Lower leg skin (tissue), 4 donors: ENCODE measurements at regions not wholly inside any gene's neighbourhood (a gene's known extent, or its start where the extent isn't known, plus 50 kb on each side); places are given as distances from the start of the nearest gene placed in this dataset.

Experiments used
- DNase-seq, 2 donors: peaks; one replicate each; pipeline ENCODE4 v3.0.0-alpha.2; 2019; ENCODE audit warnings: low spot score in 2 of 2
- H3K4me3 ChIP-seq: fragments of 200-600 bp; sonication (generic); 2 replicates; pipeline ENCODE4 v1.5.1; 2017; ENCODE audit warnings: mild to moderate bottlenecking, low read depth; ENCODE audit not compliant: poor library complexity, severe bottlenecking
- POLR2A ChIP-seq, 2 donors: fragments of 450-650 bp; IDR thresholded peaks; one replicate each; pipeline ENCODE4 v1.6.1; 2016 to 2017; ENCODE audit warnings: antibody characterized with exemption in 2 of 2, mild to moderate bottlenecking in 1 of 2, moderate library complexity in 1 of 2
- WGBS, 2 donors: methylation state at CpG; one replicate each; pipeline ENCODE4 v1.1.5; 2018; 5-methylcytosine and 5-hydroxymethylcytosine counted together
- intact Hi-C: fragments of 100-400 bp; cut with DNase I; formaldehyde crosslinking; loops from one replicate; pipeline ENCODE4 v1.15.0; 2023; ENCODE audit warnings: low total_unique reads
- TF ChIP-seq, protein P1 (sequence below), 3 donors: fragments of 450-650 bp; IDR thresholded peaks; one replicate each; pipeline ENCODE4 v1.5.1; 2016; ENCODE audit warnings: antibody characterized with exemption in 3 of 3, mild to moderate bottlenecking in 3 of 3, moderate library complexity in 2 of 3

DNA sequence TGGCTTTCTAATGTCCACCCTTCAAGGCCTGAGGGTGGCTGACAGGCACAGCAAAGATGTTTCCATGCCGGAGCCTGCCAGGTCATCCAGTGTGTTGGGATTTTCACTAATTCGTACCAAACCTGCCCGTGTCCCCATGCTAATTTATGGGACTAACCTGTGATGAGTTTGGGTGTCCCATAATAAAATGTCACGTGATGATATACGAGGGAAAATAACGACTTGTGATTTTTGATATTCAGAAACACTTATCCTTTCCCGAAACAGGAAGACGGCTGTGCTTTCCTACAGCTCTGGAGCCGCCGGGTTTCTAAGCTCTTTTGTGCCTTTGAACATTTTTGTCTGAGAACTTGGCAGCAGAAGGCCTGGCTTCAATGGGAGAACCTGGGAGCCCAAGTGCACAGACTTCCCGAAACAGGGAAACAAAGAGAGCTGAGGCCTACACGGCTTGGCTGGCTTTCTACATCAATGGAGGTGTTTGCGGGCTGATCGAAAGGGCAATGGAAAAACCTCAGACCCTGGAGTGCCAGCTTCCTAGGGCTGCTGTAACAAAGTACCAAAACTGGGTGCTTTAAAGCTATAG, 171.9 kb upstream of the JARID2 start:
- DNase-seq = no peak
- intact Hi-C loops = no loop called here
- 91 to 94% methylated on average over 14 of the region's 14 CpGs for WGBS, 2 donors
- H3K4me3 ChIP-seq = no peak overlapping the region
- no peak for TF ChIP-seq POLR2A (IDR thresholded peaks at IDR 0.05)

DNA sequence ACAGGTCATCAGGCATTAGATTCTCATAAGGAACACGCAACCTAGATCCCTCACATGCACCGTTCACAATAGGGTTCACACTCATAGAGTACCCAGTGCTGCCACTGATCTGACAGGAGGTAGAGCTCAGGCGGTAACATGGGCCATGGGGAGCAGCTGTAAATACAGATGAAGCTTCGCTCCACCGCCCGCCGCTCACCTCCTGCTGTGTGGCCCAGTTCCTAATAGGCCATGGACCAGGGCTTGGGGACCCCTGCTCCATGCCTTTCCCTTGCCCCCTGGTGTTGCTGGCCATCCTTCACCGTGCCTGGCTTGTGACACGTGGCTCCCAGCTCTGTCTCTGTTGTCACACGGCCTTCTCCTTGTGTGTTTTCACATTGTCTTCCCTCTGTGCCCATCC, 171.1 kb upstream of the JARID2 start:
- WGBS, 2 donors = 97 to 99% methylated on average over 10 of the region's 10 CpGs
- no peak for DNase-seq
- TF ChIP-seq, protein P1, sequence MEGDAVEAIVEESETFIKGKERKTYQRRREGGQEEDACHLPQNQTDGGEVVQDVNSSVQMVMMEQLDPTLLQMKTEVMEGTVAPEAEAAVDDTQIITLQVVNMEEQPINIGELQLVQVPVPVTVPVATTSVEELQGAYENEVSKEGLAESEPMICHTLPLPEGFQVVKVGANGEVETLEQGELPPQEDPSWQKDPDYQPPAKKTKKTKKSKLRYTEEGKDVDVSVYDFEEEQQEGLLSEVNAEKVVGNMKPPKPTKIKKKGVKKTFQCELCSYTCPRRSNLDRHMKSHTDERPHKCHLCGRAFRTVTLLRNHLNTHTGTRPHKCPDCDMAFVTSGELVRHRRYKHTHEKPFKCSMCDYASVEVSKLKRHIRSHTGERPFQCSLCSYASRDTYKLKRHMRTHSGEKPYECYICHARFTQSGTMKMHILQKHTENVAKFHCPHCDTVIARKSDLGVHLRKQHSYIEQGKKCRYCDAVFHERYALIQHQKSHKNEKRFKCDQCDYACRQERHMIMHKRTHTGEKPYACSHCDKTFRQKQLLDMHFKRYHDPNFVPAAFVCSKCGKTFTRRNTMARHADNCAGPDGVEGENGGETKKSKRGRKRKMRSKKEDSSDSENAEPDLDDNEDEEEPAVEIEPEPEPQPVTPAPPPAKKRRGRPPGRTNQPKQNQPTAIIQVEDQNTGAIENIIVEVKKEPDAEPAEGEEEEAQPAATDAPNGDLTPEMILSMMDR (IDR thresholded peaks at IDR 0.05) = no peak
- no peak for TF ChIP-seq POLR2A (IDR thresholded peaks at IDR 0.05)
- no peak overlapping the region for H3K4me3 ChIP-seq
- intact Hi-C loops = no loop called here

DNA sequence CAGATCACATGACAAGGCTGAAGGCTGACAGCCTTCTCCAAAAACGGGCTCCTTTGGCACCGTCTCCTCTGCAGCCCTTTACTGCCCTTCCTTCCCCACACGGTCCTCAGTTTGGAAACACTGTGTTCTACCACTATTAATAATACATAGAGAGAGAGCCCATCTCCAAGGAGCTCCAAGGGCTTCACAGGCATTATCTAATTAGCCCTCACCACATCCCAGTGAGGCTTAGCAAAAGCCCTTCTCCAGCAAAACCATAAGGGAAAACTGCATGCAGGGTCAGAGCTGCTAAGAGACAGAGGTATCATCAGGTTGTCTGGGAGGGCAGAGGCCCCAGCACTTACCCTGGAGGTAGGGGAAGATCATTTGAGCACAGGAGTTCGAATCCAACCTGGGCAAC, 169.3 kb upstream of the JARID2 start:
- 76 to 81% methylated on average over 4 of the region's 4 CpGs for WGBS, 2 donors
- no peak overlapping the region for H3K4me3 ChIP-seq
- TF ChIP-seq, protein P1 (IDR thresholded peaks at IDR 0.05) = no peak
- no peak for TF ChIP-seq POLR2A (IDR thresholded peaks at IDR 0.05)
- no peak for DNase-seq
- intact Hi-C loops = no loop called here

DNA sequence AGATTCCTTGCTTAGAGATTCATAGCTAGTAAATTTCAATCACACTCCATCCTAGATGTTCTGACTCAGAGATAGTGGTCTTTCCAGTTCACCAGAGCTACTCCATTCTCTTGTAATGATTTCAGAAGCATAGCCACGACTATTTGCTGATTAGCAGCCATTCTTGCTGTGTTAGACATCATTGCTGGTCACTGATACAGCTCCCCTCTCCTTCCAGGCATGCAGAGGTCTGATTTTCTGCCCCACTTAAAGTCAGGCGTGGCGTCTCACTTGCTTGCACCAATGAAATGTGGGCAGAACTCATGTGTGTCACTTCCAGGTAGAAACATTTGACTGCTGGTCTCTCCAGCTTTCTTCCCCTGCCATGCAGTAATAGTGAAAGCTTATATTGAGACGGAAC, 168.9 kb upstream of the JARID2 start:
- intact Hi-C loops = no loop called here
- H3K4me3 ChIP-seq = no peak overlapping the region
- TF ChIP-seq, protein P1 (IDR thresholded peaks at IDR 0.05) = no peak
- TF ChIP-seq POLR2A (IDR thresholded peaks at IDR 0.05) = no peak
- 82 to 88% methylated on average over 4 of the region's 4 CpGs for WGBS, 2 donors
- no peak for DNase-seq

DNA sequence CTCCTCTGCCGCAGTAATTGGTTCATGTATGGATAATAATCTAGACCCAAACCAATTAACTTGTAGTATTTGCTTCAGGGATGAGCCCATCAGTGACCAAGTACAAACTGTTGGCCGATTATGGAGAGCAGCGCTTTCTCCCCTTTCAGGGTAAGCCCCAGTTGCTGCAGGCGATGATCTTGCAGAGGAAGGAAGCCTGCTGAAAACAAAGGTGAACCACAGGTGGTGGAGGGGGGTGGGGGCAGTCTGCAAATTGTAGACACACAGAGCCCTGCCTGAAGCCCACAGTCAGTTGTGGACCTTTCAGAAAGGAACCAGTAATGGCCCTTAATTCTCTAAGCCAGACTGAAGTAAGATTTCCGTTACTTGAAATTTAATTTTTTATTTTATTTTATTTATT, 167.9 kb upstream of the JARID2 start:
- WGBS, 2 donors = 87 to 89% methylated on average over 5 of the region's 5 CpGs
- intact Hi-C loops = no loop called here
- no peak for DNase-seq
- H3K4me3 ChIP-seq = no peak overlapping the region
- TF ChIP-seq, protein P1 (IDR thresholded peaks at IDR 0.05) = no peak

DNA sequence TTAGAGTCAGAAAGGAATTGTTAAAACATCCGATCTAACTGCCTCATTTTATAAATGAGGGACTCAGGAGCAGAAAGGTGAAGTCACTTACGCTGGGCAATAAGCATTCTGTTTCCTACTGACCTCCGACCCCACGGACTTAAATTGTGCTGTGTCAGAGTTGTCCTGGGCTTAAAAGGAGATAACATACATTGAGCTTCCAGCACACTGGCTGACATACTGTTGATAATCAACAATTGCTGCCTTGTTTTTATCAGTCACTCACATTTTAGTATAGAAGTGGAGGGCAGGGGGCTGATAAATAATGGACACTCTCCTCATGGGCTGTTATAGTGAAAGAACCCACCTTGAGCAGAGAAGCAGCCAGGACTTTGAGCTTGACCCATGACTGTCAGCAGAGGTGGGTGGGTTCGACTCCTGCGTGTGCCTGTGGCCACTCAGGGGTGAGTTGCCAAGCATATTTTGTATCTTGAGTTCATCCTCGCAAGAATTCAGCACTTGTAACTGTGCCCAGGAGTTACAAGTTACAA, 166.5 kb upstream of the JARID2 start:
- no peak overlapping the region for H3K4me3 ChIP-seq
- WGBS, 2 donors = 70 to 80% methylated on average over 7 of the region's 7 CpGs
- intact Hi-C loops = no loop called here
- TF ChIP-seq, protein P1 (IDR thresholded peaks at IDR 0.05) = no peak
- no peak for TF ChIP-seq POLR2A (IDR thresholded peaks at IDR 0.05)
- DNase-seq = no peak
